Right lung (tissue), 2 donors: ENCODE measurements at regions not wholly inside any gene's neighbourhood (a gene's known extent, or its start where the extent isn't known, plus 50 kb on each side); places are given as distances from the start of the nearest gene placed in this dataset.

Experiments
- DNase-seq, 2 donors: peaks; one replicate each; pipeline ENCODE4 v3.0.0-alpha.2; 2013

- no peak for DNase-seq
Observed at GRCh38 chr3:177935047-177935446, 601.2 kb upstream of the KCNMB2 start.

- no peak for DNase-seq
Observed at GRCh38 chr3:177936721-177937120, 599.5 kb upstream of the KCNMB2 start.

- no peak for DNase-seq
Observed at GRCh38 chr3:177942911-177943310, 593.3 kb upstream of the KCNMB2 start.

GRCh38 chr3:177944228-177944661, 592.0 kb upstream of the KCNMB2 start:
- no peak for DNase-seq

GRCh38 chr3:177946048-177946447, 590.2 kb upstream of the KCNMB2 start:
- DNase-seq, result no peak

GRCh38 chr3:177946497-177946896, 589.7 kb upstream of the KCNMB2 start:
- DNase-seq, result peak; percentile 45 to 57

- DNase-seq, result peak; percentile 56 to 68
Observed at GRCh38 chr3:177946936-177947335, 589.3 kb upstream of the KCNMB2 start.

- no peak for DNase-seq
Observed at GRCh38 chr3:177947901-177948300, 588.3 kb upstream of the KCNMB2 start.

- DNase-seq, result no peak
Observed at GRCh38 chr3:177948716-177949425, 587.4 kb upstream of the KCNMB2 start.

- DNase-seq, result no peak
Observed at GRCh38 chr3:177959188-177959587, 577.0 kb upstream of the KCNMB2 start.

GRCh38 chr3:177960014-177960413, 576.2 kb upstream of the KCNMB2 start:
- DNase-seq, result no peak

- no peak for DNase-seq
Observed at GRCh38 chr3:177960722-177961121, 575.5 kb upstream of the KCNMB2 start.

GRCh38 chr3:177961784-177962183, 574.5 kb upstream of the KCNMB2 start:
- no peak for DNase-seq

- DNase-seq, result no peak
Observed at GRCh38 chr3:177966493-177966892, 569.7 kb upstream of the KCNMB2 start.

- DNase-seq, result no peak
Observed at GRCh38 chr3:177968891-177969290, 567.3 kb upstream of the KCNMB2 start.

GRCh38 chr3:177973241-177973840, 562.9 kb upstream of the KCNMB2 start:
- DNase-seq, result no peak

GRCh38 chr3:177976241-177976640, 560.0 kb upstream of the KCNMB2 start:
- peak; percentile 40 to 43 for DNase-seq

- no peak for DNase-seq
Observed at GRCh38 chr3:177976866-177977265, 559.4 kb upstream of the KCNMB2 start.

- DNase-seq, result no peak
Observed at GRCh38 chr3:177977381-177978158, 558.7 kb upstream of the KCNMB2 start.

- no peak for DNase-seq
Observed at GRCh38 chr3:177978946-177979345, 557.3 kb upstream of the KCNMB2 start.

- DNase-seq, result no peak
Observed at GRCh38 chr3:177979703-177980102, 556.5 kb upstream of the KCNMB2 start.

- DNase-seq, result no peak
Observed at GRCh38 chr3:177981576-177981975, 554.7 kb upstream of the KCNMB2 start.

- DNase-seq, result no peak
Observed at GRCh38 chr3:177982034-177982433, 554.2 kb upstream of the KCNMB2 start.
